Activated CD8-positive, alpha-beta T cell treated with anti-CD3 and anti-CD28 coated beads for 36 hours (primary cell): ENCODE measurements at regions not wholly inside any gene's neighbourhood (a gene's known extent, or its start where the extent isn't known, plus 50 kb on each side); places are given as distances from the start of the nearest gene placed in this dataset.

Experiments used
- ATAC-seq: fragments of 200-7000 bp; cut with Tn5 transposase; one replicate; pipeline ENCODE4 v1.10.0; 2021; ENCODE audit warnings: mild to moderate bottlenecking, moderate library complexity
- CTCF ChIA-PET: fragments of 350-600 bp; sonication (Branson Sonifier 250); formaldehyde crosslinking; loops from one replicate; lab custom pipeline; 2021; ENCODE audit warnings: antibody characterized with exemption; lab: Charles Lee
- POLR2A ChIA-PET: fragments of 350-600 bp; sonication (Branson Sonifier 250); formaldehyde crosslinking; loops from one replicate; lab custom pipeline; 2021; ENCODE audit warnings: antibody characterized with exemption; lab: Charles Lee
- DNase-seq: peaks from one replicate; pipeline ENCODE4 v3.0.0-alpha.2; 2020
- H3K27ac Mint-ChIP-seq: one replicate; pipeline ENCODE4 v1.8.0; 2021; ENCODE audit warnings: mild to moderate bottlenecking, mixed read lengths
- H3K27me3 Mint-ChIP-seq: one replicate; pipeline ENCODE4 v1.8.0; 2021; ENCODE audit warnings: mixed read lengths
- H3K36me3 Mint-ChIP-seq: one replicate; pipeline ENCODE4 v1.8.0; 2021; ENCODE audit warnings: low read depth, mixed read lengths
- H3K4me1 Mint-ChIP-seq: one replicate; pipeline ENCODE4 v1.8.0; 2021; ENCODE audit warnings: low read depth, mixed read lengths
- H3K4me3 Mint-ChIP-seq: one replicate; pipeline ENCODE4 v1.8.0; 2021; ENCODE audit warnings: mild to moderate bottlenecking, moderate library complexity, mixed read lengths
- H3K9me3 Mint-ChIP-seq: one replicate; pipeline ENCODE4 v1.8.0; 2021; ENCODE audit warnings: mixed read lengths
- intact Hi-C: fragments of 100-400 bp; cut with micrococcal nuclease; formaldehyde crosslinking; loops from one replicate; pipeline ENCODE4 v1.10.0; 2022
- TF ChIP-seq, protein P1 (sequence below): fragments of 200-600 bp; IDR thresholded peaks from one replicate; pipeline ENCODE4 v1.8.0; 2022; ENCODE audit warnings: antibody characterized with exemption, mild to moderate bottlenecking

DNA sequence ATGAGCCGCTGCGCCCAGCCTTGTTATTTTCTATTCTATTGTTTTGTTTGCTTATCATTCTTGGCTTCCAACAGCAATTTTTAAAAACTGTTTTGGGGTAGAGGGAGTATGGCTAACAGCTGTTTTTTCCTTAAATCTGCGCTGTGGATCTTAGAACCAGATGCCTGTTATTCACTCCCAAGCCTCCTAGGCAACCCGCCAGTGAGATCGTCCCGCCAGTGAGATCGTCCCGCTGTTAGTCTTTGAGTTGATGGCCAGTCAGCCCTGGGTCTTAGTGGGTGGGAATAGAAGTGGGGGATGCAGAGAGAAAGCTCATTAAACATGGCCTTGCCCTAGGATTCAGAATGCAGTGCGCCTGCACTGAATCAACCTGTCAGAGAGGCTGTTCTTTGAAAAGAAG, 67.3 kb upstream of the BICD1 start:
- ATAC-seq, result no peak
- TF ChIP-seq, protein P1, sequence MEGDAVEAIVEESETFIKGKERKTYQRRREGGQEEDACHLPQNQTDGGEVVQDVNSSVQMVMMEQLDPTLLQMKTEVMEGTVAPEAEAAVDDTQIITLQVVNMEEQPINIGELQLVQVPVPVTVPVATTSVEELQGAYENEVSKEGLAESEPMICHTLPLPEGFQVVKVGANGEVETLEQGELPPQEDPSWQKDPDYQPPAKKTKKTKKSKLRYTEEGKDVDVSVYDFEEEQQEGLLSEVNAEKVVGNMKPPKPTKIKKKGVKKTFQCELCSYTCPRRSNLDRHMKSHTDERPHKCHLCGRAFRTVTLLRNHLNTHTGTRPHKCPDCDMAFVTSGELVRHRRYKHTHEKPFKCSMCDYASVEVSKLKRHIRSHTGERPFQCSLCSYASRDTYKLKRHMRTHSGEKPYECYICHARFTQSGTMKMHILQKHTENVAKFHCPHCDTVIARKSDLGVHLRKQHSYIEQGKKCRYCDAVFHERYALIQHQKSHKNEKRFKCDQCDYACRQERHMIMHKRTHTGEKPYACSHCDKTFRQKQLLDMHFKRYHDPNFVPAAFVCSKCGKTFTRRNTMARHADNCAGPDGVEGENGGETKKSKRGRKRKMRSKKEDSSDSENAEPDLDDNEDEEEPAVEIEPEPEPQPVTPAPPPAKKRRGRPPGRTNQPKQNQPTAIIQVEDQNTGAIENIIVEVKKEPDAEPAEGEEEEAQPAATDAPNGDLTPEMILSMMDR, result no peak
- intact Hi-C loops, result no loop called here
- Mint-ChIP-seq H3K27ac (no peak overlapping the region), H3K36me3 (no peaks in the 10 kb centered on the region), H3K4me1 (no peaks in the 10 kb centered on the region), H3K9me3 (peaks cover 10% of the 10 kb centered on the region), H3K27me3 (no peaks in the 10 kb centered on the region), H3K4me3 (no peak overlapping the region)
- DNase-seq, result no peak
- CTCF ChIA-PET, result interaction anchor here (0.7 kb wide), 1 partner anchor 9 kb away, joined by 3 read pairs; no protein-coding TSS in a partner anchor
- POLR2A ChIA-PET, result no interaction called here

DNA sequence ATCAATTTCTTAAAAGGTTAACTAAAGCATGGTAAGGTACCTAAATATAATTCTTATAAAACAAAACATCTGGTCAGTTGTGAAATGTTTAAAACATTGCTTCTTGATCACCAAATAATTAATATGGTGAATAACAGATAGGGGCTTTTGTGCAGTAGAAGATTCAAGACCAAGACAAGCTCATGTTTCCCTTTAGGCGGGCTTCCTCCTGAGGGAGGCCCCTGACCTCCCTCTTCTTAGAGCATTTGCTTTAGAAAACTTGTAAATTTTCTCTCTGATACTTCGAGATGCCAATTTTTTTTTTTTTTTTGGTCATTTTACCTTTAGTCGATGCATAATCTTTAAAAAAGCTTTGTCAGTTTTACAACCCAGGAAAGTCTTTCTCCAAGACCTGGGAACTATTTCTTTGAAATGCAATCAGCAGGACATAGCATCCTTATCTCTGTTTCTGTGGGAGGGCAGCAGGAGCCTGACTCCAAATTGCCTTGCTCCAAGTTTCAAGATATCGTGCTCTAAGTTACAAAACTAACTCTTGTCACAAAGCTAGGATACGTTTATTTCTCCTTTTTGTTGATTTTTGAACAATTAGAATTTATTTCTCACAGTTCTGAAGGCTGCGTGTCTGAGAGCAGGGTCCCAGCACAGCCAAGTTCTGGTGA, 66.6 kb upstream of the BICD1 start:
- ChIA-PET CTCF (no interaction called here), POLR2A (no interaction called here)
- H3K4me1 Mint-ChIP-seq, result no peaks in the 10 kb centered on the region
- H3K9me3 Mint-ChIP-seq, result peaks cover 13% of the 10 kb centered on the region
- H3K4me3 Mint-ChIP-seq, result no peak overlapping the region
- TF ChIP-seq, protein P1, result no peak
- H3K36me3 Mint-ChIP-seq, result no peaks in the 10 kb centered on the region
- ATAC-seq (no peak), DNase-seq (no peak)
- no peak overlapping the region for H3K27ac Mint-ChIP-seq
- intact Hi-C loops, result no loop called here
- no peaks in the 10 kb centered on the region for H3K27me3 Mint-ChIP-seq

DNA sequence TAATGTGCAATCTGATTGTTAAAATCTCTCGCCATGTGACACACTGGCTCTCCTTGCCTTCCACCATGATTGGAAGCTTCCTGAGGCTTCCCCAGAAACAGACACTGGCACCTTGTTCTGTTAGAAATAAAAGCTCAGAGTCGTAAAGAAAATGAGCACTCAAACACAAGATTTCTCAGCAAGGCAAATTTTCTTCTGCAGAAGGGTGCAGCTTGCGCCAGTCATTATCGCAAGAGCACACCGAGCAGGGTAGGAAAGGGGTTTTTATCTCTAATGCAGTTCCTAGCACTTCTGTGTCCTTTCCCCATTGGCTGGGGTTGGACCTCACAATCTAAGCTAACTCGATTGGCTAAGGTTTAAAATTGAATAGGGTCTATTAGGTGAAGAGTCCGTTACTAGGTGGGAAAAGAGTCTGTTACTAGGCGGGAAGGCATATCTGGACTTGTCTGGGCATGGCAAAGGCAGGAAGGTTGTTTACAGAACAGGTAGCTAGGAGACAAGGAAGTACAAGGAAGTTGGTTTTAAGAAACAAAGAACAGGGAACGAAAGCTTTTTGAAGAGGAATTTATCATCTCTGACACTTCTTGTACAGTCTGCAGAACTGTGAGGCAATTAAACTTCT, 62.6 kb upstream of the BICD1 start:
- intact Hi-C loops, result no loop called here
- CTCF ChIA-PET, result interaction anchor here (1.5 kb wide), 1 partner anchor 16 kb away, joined by 4 read pairs; no protein-coding TSS in a partner anchor
- peaks cover 7% of the 10 kb centered on the region for H3K36me3 Mint-ChIP-seq

DNA sequence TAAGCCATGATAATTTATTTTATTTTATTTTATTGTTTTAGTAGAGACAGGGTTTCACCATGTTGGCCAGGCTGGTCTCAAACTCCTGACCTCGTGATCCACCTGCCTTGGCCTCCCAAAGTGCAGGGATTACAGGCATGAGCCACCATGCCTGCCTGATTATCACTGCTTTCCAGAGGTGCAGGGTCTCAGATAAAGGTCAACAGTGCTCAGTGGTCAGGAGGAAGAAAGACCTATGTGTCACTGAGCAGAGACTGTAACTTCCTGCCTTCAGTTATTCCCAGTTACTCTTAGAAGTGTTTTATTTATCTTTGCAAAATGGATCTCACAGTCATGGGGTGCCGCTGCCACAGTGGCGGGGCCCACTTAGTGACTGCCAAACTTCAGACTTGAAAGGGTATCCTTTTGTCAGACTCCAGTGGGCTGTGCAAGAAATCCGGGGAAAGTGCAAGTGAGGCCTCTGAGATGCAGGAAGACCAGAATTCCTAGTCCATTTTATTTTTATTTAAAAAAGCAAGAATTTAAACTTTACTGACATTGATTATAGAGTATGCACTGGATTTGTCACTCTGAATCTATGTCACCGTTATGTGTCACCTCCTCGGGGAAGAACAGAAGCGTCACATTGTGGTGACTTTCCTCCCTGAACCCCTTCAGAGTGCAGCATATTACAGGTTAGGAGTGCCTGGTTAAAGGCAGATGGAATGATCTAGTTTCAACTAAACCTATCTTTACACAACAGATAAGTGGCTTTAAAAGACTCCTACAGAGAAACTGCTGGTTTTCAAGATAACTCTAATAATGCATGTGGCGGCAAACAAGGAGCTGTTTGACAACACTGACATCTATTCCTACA, 59.1 kb upstream of the BICD1 start:
- POLR2A ChIA-PET, result no interaction called here
- Mint-ChIP-seq H3K9me3 (peaks cover 19% of the 10 kb centered on the region), H3K4me3 (no peak overlapping the region), H3K27ac (peak overlapping the region; percentile 17), H3K27me3 (no peaks in the 10 kb centered on the region), H3K4me1 (peaks cover 9% of the 10 kb centered on the region), H3K36me3 (peaks cover 7% of the 10 kb centered on the region)
- intact Hi-C loops, result no loop called here
- TF ChIP-seq, protein P1, result no peak
- DNase-seq (peak; percentile 44), ATAC-seq (peak; percentile 84)
- CTCF ChIA-PET, result interaction anchor here (0.8 to 2.3 kb wide), 3 partner anchors 9 to 87 kb away, joined by 3 to 8 read pairs (median 3); no protein-coding TSS in a partner anchor

More for the DNA sequence above, 62.6 kb upstream of the BICD1 start:
- no peak overlapping the region for H3K4me3 Mint-ChIP-seq
- POLR2A ChIA-PET, result no interaction called here
- no peak overlapping the region for H3K27ac Mint-ChIP-seq
- no peaks in the 10 kb centered on the region for H3K27me3 Mint-ChIP-seq
- DNase-seq (no peak), ATAC-seq (no peak)
- peaks cover 9% of the 10 kb centered on the region for H3K4me1 Mint-ChIP-seq
- H3K9me3 Mint-ChIP-seq, result peaks cover 19% of the 10 kb centered on the region
- TF ChIP-seq, protein P1, result no peak
